ENCODE measurements at regions not wholly inside any gene's neighbourhood (a gene's known extent, or its start where the extent isn't known, plus 50 kb on each side); places are given as distances from the start of the nearest gene placed in this dataset.
A peak's percentile ranks its signal among the peaks of the same experiment; 100 is the strongest.

GRCh38 chr3:101939361-101940049, 90.2 kb downstream of the NFKBIZ start:
- Histone ChIP-seq H3K4me1 (no peaks in the 10 kb centered on the region), H3K27me3 (no peaks in the 10 kb centered on the region), H3K4me3 (no peak overlapping the region), H3K36me3 (ENCODE audit: low read depth, missing control alignments) (no peaks in the 10 kb centered on the region), H3K9me3 (no peaks in the 10 kb centered on the region), H3K27ac (no peak overlapping the region)
- TF ChIP-seq, protein P1, sequence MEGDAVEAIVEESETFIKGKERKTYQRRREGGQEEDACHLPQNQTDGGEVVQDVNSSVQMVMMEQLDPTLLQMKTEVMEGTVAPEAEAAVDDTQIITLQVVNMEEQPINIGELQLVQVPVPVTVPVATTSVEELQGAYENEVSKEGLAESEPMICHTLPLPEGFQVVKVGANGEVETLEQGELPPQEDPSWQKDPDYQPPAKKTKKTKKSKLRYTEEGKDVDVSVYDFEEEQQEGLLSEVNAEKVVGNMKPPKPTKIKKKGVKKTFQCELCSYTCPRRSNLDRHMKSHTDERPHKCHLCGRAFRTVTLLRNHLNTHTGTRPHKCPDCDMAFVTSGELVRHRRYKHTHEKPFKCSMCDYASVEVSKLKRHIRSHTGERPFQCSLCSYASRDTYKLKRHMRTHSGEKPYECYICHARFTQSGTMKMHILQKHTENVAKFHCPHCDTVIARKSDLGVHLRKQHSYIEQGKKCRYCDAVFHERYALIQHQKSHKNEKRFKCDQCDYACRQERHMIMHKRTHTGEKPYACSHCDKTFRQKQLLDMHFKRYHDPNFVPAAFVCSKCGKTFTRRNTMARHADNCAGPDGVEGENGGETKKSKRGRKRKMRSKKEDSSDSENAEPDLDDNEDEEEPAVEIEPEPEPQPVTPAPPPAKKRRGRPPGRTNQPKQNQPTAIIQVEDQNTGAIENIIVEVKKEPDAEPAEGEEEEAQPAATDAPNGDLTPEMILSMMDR (IDR thresholded peaks at IDR 0.05): no peak
- TF ChIP-seq POLR2A (IDR thresholded peaks at IDR 0.05): no peak
- intact Hi-C loops (cut with DNase I; ENCODE audit: low total_unique reads): no loop called here
- 90 to 91% methylated on average over 6 of the region's 6 CpGs for WGBS, 2 donors
- DNase-seq: no peak

- WGBS, 2 donors: 45 to 53% methylated on average over 9 of the region's 9 CpGs
- no peaks in the 10 kb centered on the region for H3K36me3 ChIP-seq (ENCODE audit: low read depth, missing control alignments)
- no peak overlapping the region for H3K4me3 ChIP-seq
- H3K9me3 ChIP-seq: no peaks in the 10 kb centered on the region
- TF ChIP-seq, protein P1 (IDR thresholded peaks at IDR 0.05): no peak
- no peak for TF ChIP-seq POLR2A (IDR thresholded peaks at IDR 0.05)
- H3K27me3 ChIP-seq: no peaks in the 10 kb centered on the region
- peak; percentile 18 for DNase-seq
- no peak overlapping the region for H3K27ac ChIP-seq
- intact Hi-C loops (cut with DNase I; ENCODE audit: low total_unique reads): no loop called here
- H3K4me1 ChIP-seq: no peaks in the 10 kb centered on the region
These were observed 91.4 kb downstream of the NFKBIZ start for GRCh38 chr3:101940521-101941317.

GRCh38 chr3:101941318-101942040, 92.2 kb downstream of the NFKBIZ start:
- DNase-seq: no peak
- no peaks in the 10 kb centered on the region for H3K4me1 ChIP-seq

GRCh38 chr3:101942356-101942755, 93.0 kb downstream of the NFKBIZ start:
- TF ChIP-seq, protein P1 (IDR thresholded peaks at IDR 0.05): no peak
- TF ChIP-seq POLR2A (IDR thresholded peaks at IDR 0.05): no peak
- H3K4me3 ChIP-seq: no peak overlapping the region
- no peaks in the 10 kb centered on the region for H3K4me1 ChIP-seq
- no peaks in the 10 kb centered on the region for H3K27me3 ChIP-seq
- 24 to 66% methylated on average over 2 of the region's 2 CpGs for WGBS, 2 donors
- H3K9me3 ChIP-seq: no peaks in the 10 kb centered on the region
- no peak for DNase-seq
- H3K27ac ChIP-seq: no peak overlapping the region
- no peaks in the 10 kb centered on the region for H3K36me3 ChIP-seq (ENCODE audit: low read depth, missing control alignments)
- intact Hi-C loops (cut with DNase I; ENCODE audit: low total_unique reads): no loop called here

More at GRCh38 chr3:101941318-101942040, 92.2 kb downstream of the NFKBIZ start:
- 67 to 68% methylated on average over 6 of the region's 6 CpGs for WGBS, 2 donors
- intact Hi-C loops (cut with DNase I; ENCODE audit: low total_unique reads): no loop called here
- H3K27ac ChIP-seq: no peak overlapping the region
- TF ChIP-seq, protein P1 (IDR thresholded peaks at IDR 0.05): no peak
- TF ChIP-seq POLR2A (IDR thresholded peaks at IDR 0.05): no peak
- H3K27me3 ChIP-seq: no peaks in the 10 kb centered on the region
- no peaks in the 10 kb centered on the region for H3K9me3 ChIP-seq
- no peaks in the 10 kb centered on the region for H3K36me3 ChIP-seq (ENCODE audit: low read depth, missing control alignments)
- H3K4me3 ChIP-seq: no peak overlapping the region
